Activated CD8-positive, alpha-beta memory T cell treated with anti-CD3 and anti-CD28 coated beads, Interleukin-2, amount 10 ng/mL, durations not matched to agents 7 days and 5 days (primary cell): ENCODE measurements at regions not wholly inside any gene's neighbourhood (a gene's known extent, or its start where the extent isn't known, plus 50 kb on each side); places are given as distances from the start of the nearest gene placed in this dataset.

Experiments used
- ATAC-seq: fragments of 150-1000 bp; cut with Tn5 transposase; one replicate; pipeline ENCODE4 v1.10.0; 2021; ENCODE audit warnings: moderate library complexity
- CTCF ChIA-PET: fragments of 350-600 bp; sonication (Branson Sonifier 250); formaldehyde crosslinking; loops from one replicate; lab custom pipeline; 2021; ENCODE audit warnings: antibody characterized with exemption; lab: Charles Lee
- DNase-seq: peaks from one replicate; pipeline ENCODE4 v3.0.0-alpha.2; 2020
- H3K27ac Mint-ChIP-seq: one replicate; pipeline ENCODE4 v1.8.0; 2021; ENCODE audit warnings: mild to moderate bottlenecking, mixed read lengths
- H3K27me3 Mint-ChIP-seq: one replicate; pipeline ENCODE4 v1.8.0; 2021; ENCODE audit warnings: mixed read lengths
- H3K36me3 Mint-ChIP-seq: one replicate; pipeline ENCODE4 v1.8.0; 2021; ENCODE audit warnings: mild to moderate bottlenecking, mixed read lengths
- H3K4me1 Mint-ChIP-seq: one replicate; pipeline ENCODE4 v1.8.0; 2021; ENCODE audit warnings: mixed read lengths
- H3K4me3 Mint-ChIP-seq: one replicate; pipeline ENCODE4 v1.8.0; 2021; ENCODE audit warnings: mild to moderate bottlenecking, moderate library complexity, mixed read lengths
- H3K9me3 Mint-ChIP-seq: one replicate; pipeline ENCODE4 v1.8.0; 2022; ENCODE audit warnings: low read depth, mixed read lengths

DNA sequence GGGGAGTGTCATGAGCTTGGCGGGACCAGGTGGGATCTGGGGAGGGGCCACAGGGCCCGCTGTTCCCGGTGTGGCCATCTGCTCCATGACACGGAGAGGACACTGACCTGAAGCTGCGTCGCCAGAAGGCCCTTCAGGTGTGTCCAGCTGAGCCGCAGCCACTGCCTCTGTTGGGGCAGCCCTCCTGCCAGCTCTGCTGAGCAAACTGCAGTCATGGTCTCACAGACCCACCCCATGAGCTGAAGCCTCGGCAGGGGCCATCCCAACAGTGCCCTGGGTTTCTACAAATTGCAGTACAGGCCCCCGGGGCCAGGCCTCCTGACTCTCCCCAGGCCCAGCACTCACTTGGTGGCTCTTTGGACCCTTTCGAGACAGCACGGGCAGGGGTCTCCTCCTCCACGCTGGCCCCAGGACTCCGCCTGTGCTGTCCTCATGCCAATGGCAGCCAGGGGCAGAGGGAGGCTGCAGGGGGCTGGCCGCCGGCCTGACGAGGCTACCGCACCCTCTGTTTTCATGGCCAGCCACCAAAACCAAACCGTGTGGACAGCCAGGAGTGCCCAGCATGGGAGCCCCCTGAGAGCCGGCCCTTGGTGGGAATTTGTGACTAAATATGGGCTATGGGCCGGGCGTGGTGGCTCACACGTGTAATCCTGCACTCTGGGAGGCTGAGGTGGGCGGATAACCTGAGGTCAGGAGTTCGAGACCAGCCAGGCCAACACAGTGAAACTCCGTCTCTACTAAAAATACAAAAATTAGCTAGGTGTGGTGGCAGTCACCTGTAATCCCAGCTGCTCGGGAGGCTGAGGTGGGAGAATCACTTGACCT, 175.2 kb upstream of the SALL3 start:
- Mint-ChIP-seq H3K9me3 (peaks cover 2% of the 10 kb centered on the region), H3K36me3 (no peaks in the 10 kb centered on the region), H3K4me3 (no peak overlapping the region), H3K27me3 (no peaks in the 10 kb centered on the region), H3K27ac (no peak overlapping the region), H3K4me1 (no peaks in the 10 kb centered on the region)
- DNase-seq (no peak), ATAC-seq (no peak)
- CTCF ChIA-PET = no interaction called here

DNA sequence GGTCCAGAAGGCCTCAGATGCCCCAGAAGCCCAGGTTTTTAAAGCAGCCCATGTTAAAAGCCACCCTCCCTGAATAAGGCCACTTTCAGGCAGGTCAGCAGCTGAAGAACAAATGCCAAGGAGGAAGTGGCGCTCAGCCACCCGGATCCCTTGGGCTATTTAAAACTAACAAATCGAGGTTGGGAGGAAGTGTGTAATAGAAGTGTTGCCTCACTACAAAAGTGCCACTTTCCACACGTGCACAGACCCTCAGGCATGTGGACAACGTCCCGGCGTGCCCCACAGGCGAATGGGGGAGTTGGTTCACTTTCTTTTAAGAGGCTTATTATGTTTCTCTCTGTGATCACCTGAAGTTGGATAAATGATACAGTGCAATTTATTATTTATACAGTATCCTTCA, 173.8 kb upstream of the SALL3 start:
- DNase-seq (no peak), ATAC-seq (no peak)
- H3K27me3 Mint-ChIP-seq = no peaks in the 10 kb centered on the region
- CTCF ChIA-PET = no interaction called here
- no peak overlapping the region for H3K27ac Mint-ChIP-seq
- H3K4me3 Mint-ChIP-seq = no peak overlapping the region
- H3K4me1 Mint-ChIP-seq = no peaks in the 10 kb centered on the region
- peaks cover 7% of the 10 kb centered on the region for H3K9me3 Mint-ChIP-seq
- H3K36me3 Mint-ChIP-seq = no peaks in the 10 kb centered on the region

DNA sequence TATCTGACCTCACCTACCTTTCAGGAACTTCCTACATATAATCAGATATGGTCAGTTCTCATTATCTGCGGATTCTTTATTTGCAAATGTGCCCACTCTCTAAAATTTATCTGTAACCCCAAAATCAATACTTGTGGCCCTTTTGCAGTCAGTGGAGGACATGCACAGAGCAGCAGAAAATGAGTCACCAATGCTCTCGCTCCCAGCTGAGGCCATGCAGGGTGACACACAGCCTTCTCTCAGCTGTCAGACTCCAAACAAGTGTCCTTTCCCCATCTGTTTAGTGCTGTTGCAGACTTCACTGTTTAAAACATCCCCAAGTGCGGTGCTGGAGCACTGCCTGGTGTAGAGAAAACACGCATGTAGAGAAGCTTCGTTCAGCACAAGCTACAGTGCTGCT, 171.9 kb upstream of the SALL3 start:
- H3K27me3 Mint-ChIP-seq = no peaks in the 10 kb centered on the region
- no peaks in the 10 kb centered on the region for H3K36me3 Mint-ChIP-seq
- no peaks in the 10 kb centered on the region for H3K4me1 Mint-ChIP-seq
- H3K4me3 Mint-ChIP-seq = no peak overlapping the region
- H3K9me3 Mint-ChIP-seq = peaks cover 7% of the 10 kb centered on the region
- DNase-seq (no peak), ATAC-seq (no peak)
- CTCF ChIA-PET = no interaction called here
- no peak overlapping the region for H3K27ac Mint-ChIP-seq

GRCh38 chr18:78809845-78810244, 169.8 kb upstream of the SALL3 start:
- no peak overlapping the region for H3K27ac Mint-ChIP-seq
- ATAC-seq = no peak
- no peak overlapping the region for H3K4me3 Mint-ChIP-seq
- H3K36me3 Mint-ChIP-seq = no peaks in the 10 kb centered on the region
- H3K27me3 Mint-ChIP-seq = peaks cover 6% of the 10 kb centered on the region
- H3K4me1 Mint-ChIP-seq = no peaks in the 10 kb centered on the region
- no peak for DNase-seq
- peaks cover 7% of the 10 kb centered on the region for H3K9me3 Mint-ChIP-seq
- CTCF ChIA-PET = no interaction called here

GRCh38 chr18:78810706-78811105, 168.9 kb upstream of the SALL3 start:
- H3K9me3 Mint-ChIP-seq = peaks cover 7% of the 10 kb centered on the region
- ATAC-seq = no peak
- CTCF ChIA-PET = no interaction called here

DNA sequence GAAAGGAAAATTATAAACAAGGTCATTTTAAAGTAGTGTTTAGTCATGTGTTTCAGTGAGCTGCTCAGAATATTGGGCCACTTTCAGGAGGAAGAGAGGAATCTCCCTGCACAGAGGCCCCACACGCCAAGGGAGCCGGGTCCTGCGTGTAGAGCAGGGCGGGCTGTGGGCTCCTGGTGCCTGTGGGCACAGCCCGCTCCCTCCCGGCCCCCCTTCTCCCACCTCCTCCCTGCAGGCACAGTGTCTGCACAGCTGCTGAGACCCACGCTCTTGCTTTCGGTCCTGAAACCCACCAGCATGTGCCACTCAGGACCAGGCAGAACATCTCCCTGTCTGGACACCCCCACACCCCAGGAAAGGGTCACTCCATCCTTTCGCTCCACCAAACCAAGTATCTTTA, 167.6 kb upstream of the SALL3 start:
- Mint-ChIP-seq H3K4me3 (no peak overlapping the region), H3K27me3 (peaks cover 13% of the 10 kb centered on the region), H3K36me3 (no peaks in the 10 kb centered on the region), H3K27ac (no peak overlapping the region), H3K9me3 (peaks cover 7% of the 10 kb centered on the region), H3K4me1 (no peaks in the 10 kb centered on the region)
- CTCF ChIA-PET = no interaction called here
- no peak for DNase-seq
- ATAC-seq = no peak

More at GRCh38 chr18:78810706-78811105, 168.9 kb upstream of the SALL3 start:
- Mint-ChIP-seq H3K4me1 (no peaks in the 10 kb centered on the region), H3K27ac (no peak overlapping the region), H3K27me3 (peaks cover 13% of the 10 kb centered on the region), H3K36me3 (no peaks in the 10 kb centered on the region), H3K4me3 (no peak overlapping the region)
- no peak for DNase-seq

DNA sequence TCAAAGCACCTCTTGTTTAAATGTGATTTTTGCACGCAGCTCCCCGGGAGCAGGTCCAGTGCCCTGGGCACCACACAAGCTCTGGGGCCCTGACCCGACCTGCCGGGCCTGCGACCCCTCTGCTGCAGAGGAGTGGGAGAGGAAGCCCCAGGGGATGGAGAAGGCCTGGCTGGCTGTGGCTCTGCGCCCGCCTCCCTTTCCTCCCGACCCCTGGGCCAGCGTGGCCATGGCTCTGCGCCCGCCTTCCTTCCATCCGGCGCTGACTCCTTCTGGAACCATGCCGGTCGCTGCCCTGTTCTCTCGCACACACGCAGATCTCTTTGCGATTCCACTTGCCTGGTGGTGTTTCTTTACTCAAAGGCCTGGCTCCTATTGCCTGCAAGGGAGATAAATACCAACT, 166.5 kb upstream of the SALL3 start:
- Mint-ChIP-seq H3K36me3 (no peaks in the 10 kb centered on the region), H3K9me3 (peaks cover 7% of the 10 kb centered on the region)
- CTCF ChIA-PET = no interaction called here

DNA sequence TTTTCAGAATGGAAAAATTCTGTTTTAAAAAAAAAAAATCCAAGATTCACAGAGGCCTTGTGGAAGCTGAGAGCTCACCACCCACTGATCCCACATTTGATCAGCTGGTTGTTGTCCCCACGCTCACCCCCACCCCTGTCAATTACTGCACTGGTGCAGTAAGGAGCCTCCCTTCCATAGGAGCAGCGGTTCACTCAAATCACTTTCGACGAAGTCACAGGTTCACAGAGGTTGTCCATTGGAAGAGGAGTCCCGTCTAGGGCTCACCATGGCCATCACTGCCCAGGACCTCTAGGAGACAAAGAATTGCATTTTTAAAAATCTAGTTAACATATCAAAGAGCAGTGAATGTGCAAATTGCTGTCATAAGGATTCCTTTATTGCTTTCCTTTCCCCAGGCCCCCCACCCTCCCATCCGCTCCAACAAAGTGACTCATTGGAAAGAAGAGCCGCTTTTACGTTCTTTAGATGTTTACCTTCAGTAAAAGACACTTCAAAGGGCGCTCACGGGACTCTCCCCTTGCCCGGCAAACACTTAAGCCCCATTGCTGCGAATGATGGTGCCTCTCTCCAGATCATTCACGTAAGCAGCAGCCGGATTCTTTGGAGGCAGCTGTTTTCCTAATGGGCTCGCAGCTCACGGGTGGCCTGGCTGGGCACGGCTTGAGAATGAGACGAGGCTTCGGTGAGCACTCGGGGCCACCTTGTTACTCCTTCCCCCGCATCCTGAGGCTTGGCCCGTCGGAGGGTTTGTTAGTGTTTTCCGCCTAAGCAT, 165.5 kb upstream of the SALL3 start:
- Mint-ChIP-seq H3K4me1 (no peaks in the 10 kb centered on the region), H3K36me3 (no peaks in the 10 kb centered on the region), H3K9me3 (peaks cover 7% of the 10 kb centered on the region), H3K27ac (no peak overlapping the region), H3K27me3 (peaks cover 13% of the 10 kb centered on the region), H3K4me3 (no peak overlapping the region)
- ATAC-seq = no peak
- CTCF ChIA-PET = no interaction called here
- DNase-seq = no peak

More for the DNA sequence above, 166.5 kb upstream of the SALL3 start:
- DNase-seq (no peak), ATAC-seq (no peak)
- H3K4me3 Mint-ChIP-seq = no peak overlapping the region
- H3K27ac Mint-ChIP-seq = no peak overlapping the region
- no peaks in the 10 kb centered on the region for H3K4me1 Mint-ChIP-seq
- peaks cover 13% of the 10 kb centered on the region for H3K27me3 Mint-ChIP-seq

DNA sequence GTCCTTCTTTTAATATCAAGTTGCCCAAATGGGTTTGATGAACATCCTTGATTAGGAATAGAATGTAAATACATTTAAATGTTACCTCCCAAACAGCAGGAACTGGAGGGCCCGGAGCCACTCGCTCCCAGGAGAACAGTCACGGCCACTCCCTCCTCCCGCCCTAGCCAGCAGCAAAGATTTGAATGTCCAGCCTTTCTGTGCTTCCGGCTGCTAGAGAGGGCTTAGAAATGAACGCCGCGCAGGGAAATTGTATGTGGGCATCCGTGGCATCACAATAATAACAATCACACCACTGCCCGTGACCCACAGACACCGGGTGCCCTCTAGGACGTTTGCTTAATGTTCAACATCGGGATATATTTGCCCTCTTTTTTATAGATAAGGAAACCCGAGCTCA, 164.9 kb upstream of the SALL3 start:
- Mint-ChIP-seq H3K9me3 (peaks cover 4% of the 10 kb centered on the region), H3K4me3 (no peak overlapping the region), H3K27ac (no peak overlapping the region), H3K27me3 (peaks cover 13% of the 10 kb centered on the region), H3K36me3 (no peaks in the 10 kb centered on the region), H3K4me1 (no peaks in the 10 kb centered on the region)
- DNase-seq (no peak), ATAC-seq (no peak)
- CTCF ChIA-PET = no interaction called here

DNA sequence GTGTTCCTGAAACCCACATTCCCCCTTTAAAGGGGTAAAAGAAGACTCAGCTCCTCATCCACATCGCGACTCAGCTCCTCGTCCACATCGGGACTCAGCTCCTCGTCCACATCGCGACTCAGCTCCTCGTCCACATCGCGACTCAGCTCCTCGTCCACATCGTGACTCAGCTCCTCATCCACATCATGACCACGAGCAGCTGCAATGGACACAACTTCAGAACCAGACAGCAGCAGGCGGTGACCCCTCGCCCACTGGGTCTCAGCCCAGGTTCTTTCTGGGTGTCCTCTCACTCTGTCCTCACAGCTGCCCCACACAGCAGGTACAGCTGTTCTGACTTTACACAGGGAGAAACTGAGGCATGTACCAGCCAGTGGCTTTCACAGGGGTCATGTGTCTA, 163.5 kb upstream of the SALL3 start:
- ATAC-seq (no peak), DNase-seq (no peak)
- Mint-ChIP-seq H3K9me3 (no peaks in the 10 kb centered on the region), H3K27me3 (peaks cover 13% of the 10 kb centered on the region), H3K36me3 (no peaks in the 10 kb centered on the region), H3K4me1 (no peaks in the 10 kb centered on the region), H3K27ac (no peak overlapping the region), H3K4me3 (no peak overlapping the region)
- CTCF ChIA-PET = no interaction called here

DNA sequence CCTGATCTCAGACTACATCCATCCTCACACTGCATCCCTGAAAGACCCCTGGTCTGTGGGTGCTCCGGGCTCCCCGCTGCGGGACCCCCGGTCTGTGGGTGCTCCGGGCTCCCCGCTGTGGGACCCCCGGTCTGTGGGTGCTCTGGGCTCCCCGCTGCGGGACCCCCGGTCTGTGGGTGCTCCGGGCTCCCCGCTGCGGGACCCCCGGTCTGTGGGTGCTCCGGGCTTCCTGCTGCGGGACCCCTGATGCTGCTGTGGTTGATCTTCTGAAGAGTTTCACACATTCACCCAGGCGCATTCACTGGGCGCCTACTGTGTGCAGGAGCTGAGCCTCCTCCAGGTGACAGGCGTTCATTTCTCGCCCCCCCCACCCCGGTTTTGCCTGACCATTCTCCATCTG, 162.7 kb upstream of the SALL3 start:
- H3K27ac Mint-ChIP-seq = no peak overlapping the region
- H3K4me3 Mint-ChIP-seq = no peak overlapping the region
- no peaks in the 10 kb centered on the region for H3K9me3 Mint-ChIP-seq
- H3K27me3 Mint-ChIP-seq = peaks cover 13% of the 10 kb centered on the region
- CTCF ChIA-PET = no interaction called here
- H3K36me3 Mint-ChIP-seq = no peaks in the 10 kb centered on the region
- no peaks in the 10 kb centered on the region for H3K4me1 Mint-ChIP-seq
- DNase-seq = no peak
- no peak for ATAC-seq

DNA sequence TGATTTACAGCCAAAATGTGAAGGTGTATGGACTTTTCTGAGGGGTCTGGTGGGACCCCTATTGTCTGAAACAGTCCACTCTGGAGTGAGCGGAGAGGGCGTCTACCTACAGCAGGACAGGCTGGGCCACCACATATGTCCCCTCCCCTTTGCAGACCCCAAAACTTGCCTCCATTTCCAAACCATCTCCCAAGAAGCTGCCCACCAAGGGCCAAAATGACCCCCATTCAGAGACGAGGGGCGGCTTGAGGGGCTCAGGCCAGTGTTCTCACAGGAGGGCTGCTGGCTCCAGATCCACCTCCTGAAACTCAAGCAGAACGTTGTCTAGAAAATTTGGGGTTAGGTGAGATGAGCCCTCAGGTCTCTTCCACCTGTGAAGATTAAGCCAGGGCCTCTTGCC, 161.1 kb upstream of the SALL3 start:
- ATAC-seq (no peak), DNase-seq (no peak)
- H3K36me3 Mint-ChIP-seq = no peaks in the 10 kb centered on the region
- H3K27ac Mint-ChIP-seq = no peak overlapping the region
- peaks cover 13% of the 10 kb centered on the region for H3K27me3 Mint-ChIP-seq
- no peak overlapping the region for H3K4me3 Mint-ChIP-seq
- no peaks in the 10 kb centered on the region for H3K4me1 Mint-ChIP-seq
- no peaks in the 10 kb centered on the region for H3K9me3 Mint-ChIP-seq
- CTCF ChIA-PET = no interaction called here

DNA sequence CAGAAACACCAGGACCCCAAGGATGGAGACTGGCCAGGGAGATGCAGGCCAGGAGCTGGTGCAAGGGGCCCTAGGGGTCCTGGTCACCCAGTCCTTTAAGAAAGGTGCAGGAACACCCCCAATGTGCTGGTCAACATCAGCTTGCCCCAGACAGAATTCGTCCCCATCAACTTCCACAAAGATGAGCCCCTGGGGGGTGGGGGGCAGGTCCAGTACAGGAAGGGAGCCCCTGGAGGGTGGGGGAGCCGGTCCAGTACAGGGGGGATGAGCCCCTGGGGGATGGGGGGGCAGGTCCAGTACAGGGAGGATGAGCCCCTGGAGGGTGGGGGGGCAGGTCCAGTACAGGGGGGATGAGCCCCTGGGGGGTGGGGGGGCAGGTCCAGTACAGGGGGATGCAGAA, 160.7 kb upstream of the SALL3 start:
- ATAC-seq (no peak), DNase-seq (no peak)
- Mint-ChIP-seq H3K4me1 (no peaks in the 10 kb centered on the region), H3K27ac (no peak overlapping the region), H3K4me3 (no peak overlapping the region), H3K9me3 (no peaks in the 10 kb centered on the region), H3K36me3 (no peaks in the 10 kb centered on the region), H3K27me3 (peaks cover 13% of the 10 kb centered on the region)
- CTCF ChIA-PET = no interaction called here

- H3K27ac Mint-ChIP-seq = no peak overlapping the region
- H3K4me1 Mint-ChIP-seq = no peaks in the 10 kb centered on the region
- CTCF ChIA-PET = no interaction called here
- no peaks in the 10 kb centered on the region for H3K9me3 Mint-ChIP-seq
- H3K36me3 Mint-ChIP-seq = no peaks in the 10 kb centered on the region
- peaks cover 2% of the 10 kb centered on the region for H3K27me3 Mint-ChIP-seq
- ATAC-seq (no peak), DNase-seq (no peak)
- H3K4me3 Mint-ChIP-seq = no peak overlapping the region
Measured at GRCh38 chr18:78820161-78820834, 159.3 kb upstream of the SALL3 start.
